NB4 (cell line): ENCODE measurements at regions not wholly inside any gene's neighbourhood (a gene's known extent, or its start where the extent isn't known, plus 50 kb on each side); places are given as distances from the start of the nearest gene placed in this dataset.

ENCODE experiments used
- CTCF ChIP-seq: IDR thresholded peaks from one replicate; pipeline ENCODE4 v1.5.1; 2012; ENCODE audit warnings: low read depth, low read length
- MYC ChIP-seq: IDR thresholded peaks from 2 replicates; pipeline ENCODE4 v1.6.1; 2011; ENCODE audit warnings: low read depth, low read length
- POLR2A ChIP-seq: IDR thresholded peaks from 2 replicates; pipeline ENCODE4 v1.6.1; 2011; ENCODE audit warnings: mild to moderate bottlenecking; ENCODE audit not compliant: insufficient read length; ENCODE audit errors: extremely low read depth

GRCh38 chr14:101033446-101034165 is 130.1 kb upstream of the RTL1 start:
- TF ChIP-seq CTCF (no peak), POLR2A (no peak), MYC (no peak)
